Breast epithelium (tissue), 3 donors: ENCODE measurements at regions not wholly inside any gene's neighbourhood (a gene's known extent, or its start where the extent isn't known, plus 50 kb on each side); places are given as distances from the start of the nearest gene placed in this dataset.

ENCODE experiments used
- POLR2A ChIP-seq: fragments of 450-650 bp; IDR thresholded peaks from one replicate; pipeline ENCODE4 v1.6.1; 2016; ENCODE audit warnings: antibody characterized with exemption, mild to moderate bottlenecking, moderate library complexity
- POLR2AphosphoS5 ChIP-seq, 3 donors: sonication (generic); formaldehyde crosslinking; IDR thresholded peaks; one replicate each; pipeline ENCODE4 v1.6.1; 2017; ENCODE audit warnings: antibody characterized with exemption in 3 of 3
- TF ChIP-seq, protein P1 (sequence below), 3 donors: fragments of 450-650 bp; IDR thresholded peaks; one replicate each; pipeline ENCODE4 v1.5.1; 2016 to 2017; ENCODE audit warnings: antibody characterized with exemption in 3 of 3, mild to moderate bottlenecking in 3 of 3, moderate library complexity in 3 of 3

DNA sequence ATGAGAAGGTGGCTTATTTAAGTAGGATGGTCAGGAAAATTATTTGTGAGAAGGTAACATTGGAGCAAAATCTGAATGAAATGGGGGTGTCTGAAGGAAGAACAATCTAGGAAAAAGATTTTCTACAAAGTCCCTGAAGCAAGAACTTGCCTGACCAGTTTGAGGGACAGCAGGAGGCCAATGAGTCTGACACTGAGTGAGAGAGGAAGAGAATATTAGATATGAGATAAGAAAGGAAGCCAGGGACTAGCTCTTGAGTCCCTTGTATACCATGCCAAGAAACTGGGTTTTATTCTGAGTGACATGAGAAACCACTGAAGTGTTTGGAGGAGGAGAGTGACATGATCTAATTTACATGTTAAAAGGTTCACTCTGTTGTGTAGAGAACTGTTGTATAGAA, 1478.9 kb downstream of the RPA4 start:
- TF ChIP-seq, protein P1, sequence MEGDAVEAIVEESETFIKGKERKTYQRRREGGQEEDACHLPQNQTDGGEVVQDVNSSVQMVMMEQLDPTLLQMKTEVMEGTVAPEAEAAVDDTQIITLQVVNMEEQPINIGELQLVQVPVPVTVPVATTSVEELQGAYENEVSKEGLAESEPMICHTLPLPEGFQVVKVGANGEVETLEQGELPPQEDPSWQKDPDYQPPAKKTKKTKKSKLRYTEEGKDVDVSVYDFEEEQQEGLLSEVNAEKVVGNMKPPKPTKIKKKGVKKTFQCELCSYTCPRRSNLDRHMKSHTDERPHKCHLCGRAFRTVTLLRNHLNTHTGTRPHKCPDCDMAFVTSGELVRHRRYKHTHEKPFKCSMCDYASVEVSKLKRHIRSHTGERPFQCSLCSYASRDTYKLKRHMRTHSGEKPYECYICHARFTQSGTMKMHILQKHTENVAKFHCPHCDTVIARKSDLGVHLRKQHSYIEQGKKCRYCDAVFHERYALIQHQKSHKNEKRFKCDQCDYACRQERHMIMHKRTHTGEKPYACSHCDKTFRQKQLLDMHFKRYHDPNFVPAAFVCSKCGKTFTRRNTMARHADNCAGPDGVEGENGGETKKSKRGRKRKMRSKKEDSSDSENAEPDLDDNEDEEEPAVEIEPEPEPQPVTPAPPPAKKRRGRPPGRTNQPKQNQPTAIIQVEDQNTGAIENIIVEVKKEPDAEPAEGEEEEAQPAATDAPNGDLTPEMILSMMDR (IDR thresholded peaks at IDR 0.05) = no peak
- TF ChIP-seq POLR2A (no peak), POLR2AphosphoS5 (IDR thresholded peaks at IDR 0.05) (no peak)
